Right atrium auricular region (tissue), 2 donors: ENCODE measurements at regions not wholly inside any gene's neighbourhood (a gene's known extent, or its start where the extent isn't known, plus 50 kb on each side); places are given as distances from the start of the nearest gene placed in this dataset.

Source experiments
- DNase-seq: peaks from one replicate; pipeline ENCODE4 v3.0.0-alpha.2; 2019; ENCODE audit warnings: low spot score
- H3K27ac ChIP-seq, 2 donors: fragments of 200-600 bp; sonication (generic); 1 replicate in 1 of 2; 2 replicates in 1 of 2; pipeline ENCODE4 v1.5.1; 2016 to 2019
- H3K27me3 ChIP-seq, 2 donors: fragments of 200-600 bp; sonication (generic); one replicate each; pipeline versions ENCODE4 v1.5.1 to v1.6.0; 2017 to 2019
- H3K36me3 ChIP-seq: fragments of 200-600 bp; sonication (generic); one replicate; pipeline ENCODE4 v1.5.1; 2016
- H3K4me1 ChIP-seq, 2 donors: fragments of 200-600 bp; sonication (generic); one replicate each; pipeline versions ENCODE4 v1.5.1 to v1.6.0; 2017 to 2019
- H3K4me3 ChIP-seq, 2 donors: fragments of 200-600 bp; sonication (generic); 1 replicate in 1 of 2; 2 replicates in 1 of 2; pipeline ENCODE4 v1.5.1; 2017 to 2019; ENCODE audit warnings: mild to moderate bottlenecking in 1 of 2, moderate library complexity in 1 of 2
- H3K9me3 ChIP-seq, 2 donors: fragments of 200-600 bp; sonication (generic); one replicate each; pipeline ENCODE4 v1.5.1; 2019
- CTCF ChIP-seq, 2 donors: fragments of 200-600 bp; sonication (generic); IDR thresholded peaks; one replicate each; pipeline ENCODE4 v1.5.1; 2019; ENCODE audit warnings: antibody characterized with exemption in 2 of 2

GRCh38 chr11:71062199-71062598, 190.2 kb downstream of the SHANK2 start:
- peaks cover 0 to 4% of the 10 kb centered on the region in 2 donors for H3K27me3 ChIP-seq
- no peak overlapping the region for H3K4me3 ChIP-seq
- H3K9me3 ChIP-seq: no peaks in the 10 kb centered on the region
- H3K4me1 ChIP-seq: no peaks in the 10 kb centered on the region
- no peaks in the 10 kb centered on the region for H3K36me3 ChIP-seq
- no peak for TF ChIP-seq CTCF (IDR thresholded peaks at IDR 0.05)
- no peak overlapping the region for H3K27ac ChIP-seq
- DNase-seq: no peak

GRCh38 chr11:71060391-71060791, 192.0 kb downstream of the SHANK2 start:
- Histone ChIP-seq H3K4me1 (no peaks in the 10 kb centered on the region), H3K36me3 (no peaks in the 10 kb centered on the region), H3K27me3 (peaks cover 0 to 4% of the 10 kb centered on the region in 2 donors), H3K9me3 (no peaks in the 10 kb centered on the region), H3K4me3 (no peak overlapping the region), H3K27ac (no peak overlapping the region)
- no peak for DNase-seq
- no peak for TF ChIP-seq CTCF (IDR thresholded peaks at IDR 0.05)

GRCh38 chr11:71059662-71060061, 192.7 kb downstream of the SHANK2 start:
- H3K4me1 ChIP-seq: no peaks in the 10 kb centered on the region
- H3K4me3 ChIP-seq: no peak overlapping the region
- peaks cover 0 to 4% of the 10 kb centered on the region in 2 donors for H3K27me3 ChIP-seq
- no peaks in the 10 kb centered on the region for H3K36me3 ChIP-seq
- H3K9me3 ChIP-seq: no peaks in the 10 kb centered on the region
- H3K27ac ChIP-seq: no peak overlapping the region
- no peak for DNase-seq
- TF ChIP-seq CTCF (IDR thresholded peaks at IDR 0.05): no peak

GRCh38 chr11:71055925-71056324, 196.5 kb downstream of the SHANK2 start:
- Histone ChIP-seq H3K36me3 (no peaks in the 10 kb centered on the region), H3K27ac (no peak overlapping the region), H3K27me3 (no peaks in the 10 kb centered on the region), H3K4me1 (no peaks in the 10 kb centered on the region), H3K9me3 (no peaks in the 10 kb centered on the region), H3K4me3 (no peak overlapping the region)
- TF ChIP-seq CTCF (IDR thresholded peaks at IDR 0.05): no peak
- DNase-seq: no peak
